ENCODE measurements at regions not wholly inside any gene's neighbourhood (a gene's known extent, or its start where the extent isn't known, plus 50 kb on each side); places are given as distances from the start of the nearest gene placed in this dataset.
"Not testable (repeated sequence)": the region's sequence is repeated elsewhere in the genome, so short reads cannot be mapped to it uniquely, and the experiment has no call there.

GRCh38 chr5:112523674-112524263 is 104.7 kb upstream of the EPB41L4A start:
- TF ChIP-seq ZNF239 (CRISPR knock-in tag; IDR thresholded peaks at IDR 0.05), result peak; percentile 32; the same call in 1 of the 2 replicates
- DNase-seq (ENCODE audit: extremely low read depth in 1 of 4, low spot score in 3 of 4); H3K4me2 ChIP-seq (ENCODE audit: insufficient read depth, low read length); in situ Hi-C loops (cut with MboI); ATAC-seq; H3K79me2 ChIP-seq (ENCODE audit: control insufficient read depth, insufficient read depth, low read length); H3K4me3 ChIP-seq; H3K27me3 ChIP-seq (ENCODE audit: control insufficient read depth in 2 of 2, insufficient read depth in 2 of 2, low read length in 2 of 2); H3K9ac ChIP-seq (ENCODE audit: insufficient read depth in 1 of 2, low read depth in 2 of 2, low read length in 2 of 2); H3K9me1 ChIP-seq (ENCODE audit: control insufficient read depth, insufficient read depth, low read length); H3K36me3 ChIP-seq (ENCODE audit: control insufficient read depth, insufficient read depth, low read length); BruUV-seq (replicated peaks); FAIRE-seq; H3K9me3 ChIP-seq (replicated peaks; ENCODE audit: control insufficient read depth, insufficient read depth, low read depth, low read length); H3K27ac ChIP-seq (ENCODE audit: extremely low read depth, low read depth, low read length); CTCF ChIA-PET (ENCODE audit: low intra/inter-chr PET ratio); H2AFZ ChIP-seq (ENCODE audit: low read depth, low read length); H3K4me1 ChIP-seq (replicated peaks in 1 of 2; ENCODE audit: control insufficient read depth in 2 of 2, insufficient read depth in 2 of 2, low read length in 2 of 2); H4K20me1 ChIP-seq (replicated peaks; ENCODE audit: control insufficient read depth, insufficient read depth, low read length): not testable (repeated sequence)
- 3% methylated on average over 4 of the region's 4 CpGs for WGBS (ENCODE audit: insufficient coverage, low coverage, missing lambda C conversion rate)
- POLR2A ChIA-PET, result interaction anchor here (1.0 to 1.9 kb wide), 3 partner anchors 24 to 132 kb away, joined by 3 to 4 read pairs (median 3); no protein-coding TSS in a partner anchor
- intact Hi-C loops (cut with micrococcal nuclease), result loop anchor here (10.0 kb wide), 1 partner anchor 349 kb away; no protein-coding TSS in a partner anchor

- POLR2A ChIA-PET, result interaction anchor here (0.6 kb wide), 2 partner anchors 269 to 1051 kb away, joined by 3 read pairs; no protein-coding TSS in a partner anchor
- in situ Hi-C loops (cut with MboI), result no loop called here
- Histone ChIP-seq H3K4me1 (replicated peaks in 1 of 2; ENCODE audit: control insufficient read depth in 2 of 2, insufficient read depth in 2 of 2, low read length in 2 of 2) (peaks cover 0 to 4% of the 10 kb centered on the region in 2 experiments; a peak in 1 of 5 replicates), H3K36me3 (ENCODE audit: control insufficient read depth, insufficient read depth, low read length) (no peaks in the 10 kb centered on the region), H2AFZ (ENCODE audit: low read depth, low read length) (no peak overlapping the region), H3K27me3 (ENCODE audit: control insufficient read depth in 2 of 2, insufficient read depth in 2 of 2, low read length in 2 of 2) (no peaks in the 10 kb centered on the region), H3K9me1 (ENCODE audit: control insufficient read depth, insufficient read depth, low read length) (no peaks in the 10 kb centered on the region), H3K27ac (ENCODE audit: extremely low read depth, low read depth, low read length) (no peak overlapping the region), H3K9ac (ENCODE audit: insufficient read depth in 1 of 2, low read depth in 2 of 2, low read length in 2 of 2) (no peak overlapping the region), H4K20me1 (replicated peaks; ENCODE audit: control insufficient read depth, insufficient read depth, low read length) (no peaks in the 10 kb centered on the region), H3K9me3 (replicated peaks; ENCODE audit: control insufficient read depth, insufficient read depth, low read depth, low read length) (no peaks in the 10 kb centered on the region), H3K4me3 (no peak overlapping the region), H3K79me2 (ENCODE audit: control insufficient read depth, insufficient read depth, low read length) (no peaks in the 10 kb centered on the region), H3K4me2 (ENCODE audit: insufficient read depth, low read length) (no peak overlapping the region)
- FAIRE-seq (no peak), DNase-seq (ENCODE audit: extremely low read depth in 1 of 4, low spot score in 3 of 4) (no peak), ATAC-seq (no peak)
- CTCF ChIA-PET (ENCODE audit: low intra/inter-chr PET ratio), result no interaction called here
- TF ChIP-seq SPI1 (IDR thresholded peaks at IDR 0.05; ENCODE audit: borderline replicate concordance, low read depth, low read length) (peak; percentile 90), PML (IDR thresholded peaks at IDR 0.05; ENCODE audit: low read length) (no peak), SIX5 (IDR thresholded peaks at IDR 0.05; ENCODE audit: borderline replicate concordance in 1 of 2, insufficient read depth in 1 of 2, low read depth in 1 of 2, low read length in 2 of 2) (no peak)
- 43% methylated on average over 6 of the region's 6 CpGs for WGBS (ENCODE audit: insufficient coverage, low coverage, missing lambda C conversion rate)
- no TSS peak for BruUV-seq (replicated peaks)
- intact Hi-C loops (cut with micrococcal nuclease), result loop anchor here (10.0 kb wide), 1 partner anchor 350 kb away; no protein-coding TSS in a partner anchor
Measured at GRCh38 chr5:112525217-112525616, 106.1 kb upstream of the EPB41L4A start.
